ENCODE measurements at regions not wholly inside any gene's neighbourhood (a gene's known extent, or its start where the extent isn't known, plus 50 kb on each side); places are given as distances from the start of the nearest gene placed in this dataset.

GRCh38 chr1:63214553-63214952, 107.8 kb upstream of the FOXD3 start:
- Mint-ChIP-seq H3K4me3 (no peak overlapping the region), H3K36me3 (no peaks in the 10 kb centered on the region), H3K9me3 (peaks cover 2% of the 10 kb centered on the region), H3K27ac (no peak overlapping the region), H3K4me1 (no peaks in the 10 kb centered on the region)
- no peak for ATAC-seq
- DNase-seq (ENCODE audit: low spot score in 2 of 2) = no peak

DNA sequence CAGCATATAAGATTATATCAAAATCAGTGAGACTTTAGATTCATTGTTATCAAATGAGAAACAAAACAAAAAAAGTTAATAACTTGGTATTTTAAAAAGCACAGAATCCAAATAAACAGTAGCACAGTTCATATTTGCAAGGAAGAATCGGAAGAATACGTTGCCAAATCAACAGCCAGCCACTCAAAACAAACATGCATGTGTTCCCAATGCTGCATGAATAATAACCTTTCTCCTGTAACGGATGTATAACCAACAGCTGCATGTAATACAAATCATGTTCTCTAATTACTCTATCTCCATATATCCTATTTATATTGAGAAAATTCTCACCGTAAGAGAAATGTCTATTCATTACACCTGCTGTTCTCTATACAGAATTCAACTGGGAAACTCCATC, 98.9 kb upstream of the FOXD3 start:
- Mint-ChIP-seq H3K27ac (no peak overlapping the region), H3K9me3 (no peaks in the 10 kb centered on the region), H3K4me3 (no peak overlapping the region), H3K36me3 (no peaks in the 10 kb centered on the region), H3K4me1 (no peaks in the 10 kb centered on the region)
- no peak for ATAC-seq
- DNase-seq (ENCODE audit: low spot score in 2 of 2) = no peak

- no peaks in the 10 kb centered on the region for H3K4me1 Mint-ChIP-seq
- no peak overlapping the region for H3K27ac Mint-ChIP-seq
- H3K4me3 Mint-ChIP-seq = no peak overlapping the region
Observed at GRCh38 chr1:63230722-63231121, 91.6 kb upstream of the FOXD3 start.

DNA sequence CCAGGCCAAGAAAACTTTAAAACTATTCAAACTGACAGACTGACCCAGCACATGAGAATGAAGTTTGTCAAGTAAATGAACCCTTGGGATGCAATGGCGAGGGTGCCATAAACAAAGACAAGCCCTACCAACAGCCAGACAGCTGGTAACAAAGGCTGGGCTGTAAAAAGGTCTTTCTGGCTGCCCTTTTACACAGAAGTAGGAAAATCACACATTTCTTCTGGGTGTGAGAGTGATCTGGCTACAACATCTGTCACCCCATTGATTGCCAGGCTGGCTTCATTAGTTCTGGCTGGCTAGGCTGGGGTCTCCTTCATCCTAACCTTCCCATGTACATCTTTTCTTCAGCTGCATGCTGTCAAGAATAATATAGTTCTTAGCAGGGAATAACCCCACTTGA, 83.6 kb upstream of the FOXD3 start:
- Mint-ChIP-seq H3K9me3 (peaks cover 5% of the 10 kb centered on the region), H3K4me3 (no peak overlapping the region), H3K4me1 (no peaks in the 10 kb centered on the region), H3K36me3 (no peaks in the 10 kb centered on the region), H3K27ac (no peak overlapping the region)
- no peak for ATAC-seq
- DNase-seq (ENCODE audit: low spot score in 2 of 2) = no peak

More at GRCh38 chr1:63230722-63231121, 91.6 kb upstream of the FOXD3 start:
- H3K36me3 Mint-ChIP-seq = no peaks in the 10 kb centered on the region
- DNase-seq (ENCODE audit: low spot score in 2 of 2) (no peak), ATAC-seq (no peak)
- peaks cover 5% of the 10 kb centered on the region for H3K9me3 Mint-ChIP-seq

GRCh38 chr1:63245186-63245585, 77.2 kb upstream of the FOXD3 start:
- no peak overlapping the region for H3K4me3 Mint-ChIP-seq
- H3K4me1 Mint-ChIP-seq = no peaks in the 10 kb centered on the region
- H3K9me3 Mint-ChIP-seq = no peaks in the 10 kb centered on the region
- ATAC-seq (no peak), DNase-seq (ENCODE audit: low spot score in 2 of 2) (no peak)
- no peaks in the 10 kb centered on the region for H3K36me3 Mint-ChIP-seq
- H3K27ac Mint-ChIP-seq = no peak overlapping the region

DNA sequence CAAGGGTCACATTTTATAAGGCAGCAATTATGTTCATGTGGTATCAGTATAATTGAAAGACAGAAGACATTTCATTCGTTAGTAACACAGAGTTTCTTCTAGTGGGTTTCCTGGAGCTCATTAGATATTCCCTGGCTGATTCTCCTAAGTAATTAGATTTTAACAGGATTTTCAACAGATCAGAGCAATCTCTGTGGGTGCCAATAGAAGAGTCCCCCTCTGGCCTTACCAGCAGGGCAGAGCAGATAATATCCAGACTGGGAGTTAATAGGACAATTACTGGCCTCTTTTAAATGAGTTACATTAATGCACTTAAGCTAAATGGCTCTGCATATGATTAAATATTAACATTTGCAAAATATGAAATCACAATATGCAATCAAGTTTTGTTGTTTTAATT, 74.2 kb upstream of the FOXD3 start:
- Mint-ChIP-seq H3K4me1 (no peaks in the 10 kb centered on the region), H3K36me3 (no peaks in the 10 kb centered on the region), H3K27ac (no peak overlapping the region), H3K4me3 (no peak overlapping the region), H3K9me3 (no peaks in the 10 kb centered on the region)
- no peak for ATAC-seq
- no peak for DNase-seq (ENCODE audit: low spot score in 2 of 2)

DNA sequence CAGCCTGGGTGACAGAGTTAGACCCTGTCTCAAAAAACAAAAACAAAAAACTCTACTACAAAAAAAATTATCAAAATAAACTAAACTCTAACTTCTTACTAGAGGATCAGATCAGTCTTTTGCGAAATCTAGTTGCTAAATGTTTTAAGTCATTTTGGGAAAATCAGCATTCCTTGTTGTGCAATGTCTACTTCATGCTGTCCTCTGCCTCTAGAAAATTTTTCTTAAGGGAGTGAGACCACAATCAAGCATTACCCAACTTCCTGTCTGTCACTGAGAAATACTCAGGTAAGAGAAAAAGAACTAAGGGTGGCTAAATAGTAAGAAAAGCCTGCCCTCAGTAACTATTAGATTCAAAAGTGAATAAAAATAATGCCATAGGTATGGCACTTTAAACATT, 67.2 kb upstream of the FOXD3 start:
- no peak for DNase-seq (ENCODE audit: low spot score in 2 of 2)
- no peak overlapping the region for H3K4me3 Mint-ChIP-seq
- no peak overlapping the region for H3K27ac Mint-ChIP-seq
- no peaks in the 10 kb centered on the region for H3K9me3 Mint-ChIP-seq
- ATAC-seq = no peak
- no peaks in the 10 kb centered on the region for H3K4me1 Mint-ChIP-seq
- H3K36me3 Mint-ChIP-seq = no peaks in the 10 kb centered on the region

GRCh38 chr1:63261736-63262458, 60.5 kb upstream of the FOXD3 start:
- no peaks in the 10 kb centered on the region for H3K9me3 Mint-ChIP-seq
- H3K4me1 Mint-ChIP-seq = no peaks in the 10 kb centered on the region
- DNase-seq (ENCODE audit: low spot score in 2 of 2) = no peak
- H3K27ac Mint-ChIP-seq = no peak overlapping the region
- no peaks in the 10 kb centered on the region for H3K36me3 Mint-ChIP-seq
- no peak overlapping the region for H3K4me3 Mint-ChIP-seq
- peak; percentile 11 for ATAC-seq

DNA sequence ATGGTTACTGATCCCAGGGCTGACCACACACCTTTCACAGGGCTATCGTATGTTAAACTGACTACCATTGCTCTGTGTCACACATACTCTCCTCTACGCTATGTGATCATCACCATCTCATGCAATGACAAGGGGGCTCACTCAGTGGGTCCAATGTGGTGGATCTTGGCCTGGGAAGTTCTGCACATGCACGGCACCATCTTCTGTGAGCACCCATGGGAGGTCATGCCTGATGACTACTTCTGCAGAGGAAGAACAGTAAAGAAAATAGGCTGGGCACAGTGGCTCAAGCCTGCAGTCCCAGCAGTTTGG, 60.0 kb upstream of the FOXD3 start:
- Mint-ChIP-seq H3K4me1 (no peaks in the 10 kb centered on the region), H3K27ac (no peak overlapping the region), H3K36me3 (no peaks in the 10 kb centered on the region), H3K9me3 (no peaks in the 10 kb centered on the region), H3K4me3 (no peak overlapping the region)
- DNase-seq (ENCODE audit: low spot score in 2 of 2) = no peak
- peak; percentile 21 for ATAC-seq

- Mint-ChIP-seq H3K36me3 (no peaks in the 10 kb centered on the region), H3K4me1 (no peaks in the 10 kb centered on the region), H3K4me3 (no peak overlapping the region), H3K9me3 (no peaks in the 10 kb centered on the region), H3K27ac (no peak overlapping the region)
- no peak for ATAC-seq
- DNase-seq (ENCODE audit: low spot score in 2 of 2) = no peak
Observed at GRCh38 chr1:63264161-63264560, 58.2 kb upstream of the FOXD3 start.

GRCh38 chr1:63266857-63267256, 55.5 kb upstream of the FOXD3 start:
- DNase-seq (ENCODE audit: low spot score in 2 of 2) (no peak), ATAC-seq (no peak)
- Mint-ChIP-seq H3K4me3 (no peak overlapping the region), H3K4me1 (no peaks in the 10 kb centered on the region), H3K36me3 (no peaks in the 10 kb centered on the region), H3K27ac (no peak overlapping the region), H3K9me3 (no peaks in the 10 kb centered on the region)

DNA sequence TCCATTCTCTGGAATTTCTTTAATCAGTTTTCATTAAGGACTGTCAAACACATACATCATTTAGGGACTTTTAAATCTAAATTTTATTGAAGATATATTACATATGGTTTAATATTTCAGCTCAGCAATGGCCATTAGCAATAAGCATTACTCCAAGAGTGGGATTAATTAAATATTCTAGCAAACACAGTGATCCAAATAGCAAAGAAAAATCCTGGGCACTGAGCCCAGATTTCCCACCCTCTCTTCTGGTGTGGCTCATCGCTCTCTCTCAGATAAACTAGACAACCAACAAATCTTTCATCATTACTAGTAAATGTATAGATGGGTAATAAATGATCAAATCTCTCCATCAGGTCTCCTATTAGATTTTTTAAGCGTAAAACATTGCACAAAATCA, 53.5 kb upstream of the FOXD3 start:
- no peaks in the 10 kb centered on the region for H3K36me3 Mint-ChIP-seq
- DNase-seq (ENCODE audit: low spot score in 2 of 2) = no peak
- no peaks in the 10 kb centered on the region for H3K4me1 Mint-ChIP-seq
- no peak overlapping the region for H3K4me3 Mint-ChIP-seq
- no peak overlapping the region for H3K27ac Mint-ChIP-seq
- no peaks in the 10 kb centered on the region for H3K9me3 Mint-ChIP-seq
- no peak for ATAC-seq

- H3K27ac Mint-ChIP-seq = no peak overlapping the region
- no peaks in the 10 kb centered on the region for H3K36me3 Mint-ChIP-seq
Observed at GRCh38 chr1:63269571-63269970, 52.8 kb upstream of the FOXD3 start.

More at GRCh38 chr1:63269571-63269970, 52.8 kb upstream of the FOXD3 start:
- no peaks in the 10 kb centered on the region for H3K4me1 Mint-ChIP-seq
- ATAC-seq (no peak), DNase-seq (ENCODE audit: low spot score in 2 of 2) (no peak)
- no peaks in the 10 kb centered on the region for H3K9me3 Mint-ChIP-seq
- no peak overlapping the region for H3K4me3 Mint-ChIP-seq

Data from stimulated activated effector memory CD8-positive, alpha-beta T cell treated with anti-CD3 and anti-CD28 coated beads, Interleukin-12 subunit alpha, Interleukin-12 subunit beta, amount 100 ng/mL, for 72 hours (primary cell).